Esophagus squamous epithelium (tissue), 5 donors: ENCODE measurements at regions not wholly inside any gene's neighbourhood (a gene's known extent, or its start where the extent isn't known, plus 50 kb on each side); places are given as distances from the start of the nearest gene placed in this dataset.

Source experiments
- DNase-seq: peaks from one replicate; lab custom pipeline; 2025; lab: John Stamatoyannopoulos, UW
- H3K27ac ChIP-seq, 4 donors: fragments of 200-600 bp; sonication (generic); one replicate each; pipeline ENCODE4 v1.5.1; 2016 to 2019; ENCODE audit warnings: mild to moderate bottlenecking in 1 of 4
- H3K27me3 ChIP-seq, 4 donors: fragments of 200-600 bp; sonication (generic); 1 replicate in 3 of 4; 2 replicates in 1 of 4; pipeline versions ENCODE4 v1.5.1 to v1.6.0; 2017 to 2021; ENCODE audit warnings: antibody characterized with exemption in 1 of 4
- H3K36me3 ChIP-seq, 3 donors: fragments of 200-600 bp; sonication (generic); one replicate each; pipeline ENCODE4 v1.5.1; 2016 to 2019
- H3K4me1 ChIP-seq, 3 donors: fragments of 200-600 bp; sonication (generic); one replicate each; pipeline ENCODE4 v1.5.1; 2017 to 2019
- H3K4me3 ChIP-seq, 4 donors: fragments of 200-600 bp; sonication (generic); 1 replicate in 3 of 4; 2 replicates in 1 of 4; pipeline ENCODE4 v1.5.1; 2016 to 2019; ENCODE audit warnings: mild to moderate bottlenecking in 2 of 4, moderate library complexity in 1 of 4
- H3K9me3 ChIP-seq, 3 donors: fragments of 200-600 bp; sonication (generic); one replicate each; pipeline ENCODE4 v1.5.1; 2016 to 2019
- CTCF ChIP-seq, 6 experiments: fragments of 450-650 bp in 4 of 6; fragments of 200-600 bp in 2 of 6; sonication (generic) in 2 of 6; IDR thresholded peaks; one replicate each; pipeline ENCODE4 v1.5.1; 2016 to 2019; ENCODE audit warnings: antibody characterized with exemption in 6 of 6, mild to moderate bottlenecking in 4 of 6, moderate library complexity in 4 of 6
- POLR2A ChIP-seq, 4 donors: fragments of 450-650 bp; IDR thresholded peaks; one replicate each; pipeline ENCODE4 v1.6.1; 2017; ENCODE audit warnings: antibody characterized with exemption in 4 of 4, mild to moderate bottlenecking in 4 of 4, moderate library complexity in 3 of 4
- WGBS, 2 donors: methylation state at CpG; one replicate each; pipeline ENCODE4 v1.1.5; 2018; 5-methylcytosine and 5-hydroxymethylcytosine counted together
- intact Hi-C: fragments of 100-400 bp; cut with DNase I; formaldehyde crosslinking; loops from one replicate; pipeline ENCODE4 v1.15.0; 2022
- donor health status: DM: yes; HTN: yes; CAD: no.

- no peaks in the 10 kb centered on the region for H3K9me3 ChIP-seq
- intact Hi-C loops = loop anchor here (5.0 to 10.0 kb wide), 2 partner anchors 64 to 327 kb away; partner anchors contain the start of gene TRABD2B
- H3K4me3 ChIP-seq = no peak overlapping the region
- H3K27ac ChIP-seq = no peak overlapping the region
- peaks cover 0 to 55% (median 0%) of the 10 kb centered on the region in 4 donors for H3K27me3 ChIP-seq
- no peaks in the 10 kb centered on the region for H3K36me3 ChIP-seq
- peaks cover 0 to 13% (median 0%) of the 10 kb centered on the region in 3 donors for H3K4me1 ChIP-seq
- no peak for DNase-seq
- WGBS, 2 donors = 41 to 42% methylated on average over 2 to 3 of the region's 3 CpGs
- TF ChIP-seq CTCF (IDR thresholded peaks at IDR 0.05) (peak; percentile 18 to 72 (median 66)), POLR2A (IDR thresholded peaks at IDR 0.05) (no peak)
Measured at GRCh38 chr1:48061162-48062136, 64.3 kb upstream of the TRABD2B start.

DNA sequence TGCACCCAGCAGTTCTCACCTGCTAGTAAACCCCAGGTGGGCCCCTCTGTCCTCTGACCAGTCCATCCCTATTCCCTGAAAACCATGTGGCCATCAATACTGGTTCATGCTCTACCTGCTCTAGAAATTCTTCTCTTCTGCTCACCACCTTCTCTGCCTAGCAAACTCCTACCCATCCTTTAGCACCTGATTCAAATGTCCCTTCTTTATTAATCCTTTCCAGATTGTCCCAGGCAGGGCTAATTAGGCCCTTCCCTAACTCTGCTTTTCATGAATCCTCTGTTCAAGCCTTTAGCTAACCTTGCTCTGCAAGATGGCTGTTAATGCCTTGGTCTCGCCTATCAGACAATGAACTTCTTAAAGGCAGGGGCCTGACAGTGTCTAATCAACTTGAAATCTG, 62.1 kb upstream of the TRABD2B start:
- TF ChIP-seq CTCF (IDR thresholded peaks at IDR 0.05) = no peak
- TF ChIP-seq POLR2A (IDR thresholded peaks at IDR 0.05) = no peak
- Histone ChIP-seq H3K36me3 (no peaks in the 10 kb centered on the region), H3K4me3 (no peak overlapping the region), H3K27me3 (peaks cover 0 to 62% (median 0%) of the 10 kb centered on the region in 4 donors), H3K4me1 (peaks cover 0 to 13% (median 0%) of the 10 kb centered on the region in 3 donors), H3K9me3 (no peaks in the 10 kb centered on the region), H3K27ac (no peak overlapping the region)
- 60% methylated on average over 1 of the region's 1 CpG; no CpG with 5 or more reads in 1 of the 2 donors for WGBS, 2 donors
- intact Hi-C loops = no loop called here
- DNase-seq = no peak

GRCh38 chr1:48058135-48059025, 61.2 kb upstream of the TRABD2B start:
- 82 to 84% methylated on average over 8 to 10 of the region's 11 CpGs for WGBS, 2 donors
- peaks cover 0 to 55% (median 0%) of the 10 kb centered on the region in 4 donors for H3K27me3 ChIP-seq
- H3K27ac ChIP-seq = no peak overlapping the region
- H3K9me3 ChIP-seq = no peaks in the 10 kb centered on the region
- TF ChIP-seq CTCF (IDR thresholded peaks at IDR 0.05) = no peak
- TF ChIP-seq POLR2A (IDR thresholded peaks at IDR 0.05) = no peak
- H3K4me3 ChIP-seq = no peak overlapping the region
- DNase-seq = no peak
- intact Hi-C loops = no loop called here
- no peaks in the 10 kb centered on the region for H3K36me3 ChIP-seq
- peaks cover 0 to 13% (median 0%) of the 10 kb centered on the region in 3 donors for H3K4me1 ChIP-seq

- H3K27ac ChIP-seq = no peak overlapping the region
- no peak for TF ChIP-seq POLR2A (IDR thresholded peaks at IDR 0.05)
- no peak for TF ChIP-seq CTCF (IDR thresholded peaks at IDR 0.05)
- intact Hi-C loops = no loop called here
- peaks cover 4 to 21% (median 7%) of the 10 kb centered on the region in 3 donors for H3K4me1 ChIP-seq
- no peak overlapping the region for H3K4me3 ChIP-seq
- no peaks in the 10 kb centered on the region for H3K9me3 ChIP-seq
- DNase-seq = no peak
- H3K27me3 ChIP-seq = peaks cover 0 to 43% (median 0%) of the 10 kb centered on the region in 4 donors
- no peaks in the 10 kb centered on the region for H3K36me3 ChIP-seq
- 75 to 83% methylated on average over 2 of the region's 2 CpGs for WGBS, 2 donors
Measured at GRCh38 chr1:48057249-48057648, 60.1 kb upstream of the TRABD2B start.
